ENCODE measurements at regions not wholly inside any gene's neighbourhood (a gene's known extent, or its start where the extent isn't known, plus 50 kb on each side); places are given as distances from the start of the nearest gene placed in this dataset.

- TF ChIP-seq CTCF (conservative IDR thresholded peaks at IDR 0.05), result no peak
- no peak for TF ChIP-seq ZFX (IDR thresholded peaks at IDR 0.05)
These were observed 1318.3 kb downstream of the AACS start for GRCh38 chr12:126383506-126383905.
